Astrocyte (in vitro differentiated cells and primary cell): ENCODE measurements at regions not wholly inside any gene's neighbourhood (a gene's known extent, or its start where the extent isn't known, plus 50 kb on each side); places are given as distances from the start of the nearest gene placed in this dataset.

Source experiments
- DNase-seq: peaks from one replicate; pipeline ENCODE4 v3.0.0-alpha.2; 2010; ENCODE audit warnings: low read depth
- FAIRE-seq: peaks from 2 replicates; lab custom pipeline; 2011; peaks lifted over from hg19 to GRCh38; lab: Jason Lieb, UNC
- H2AFZ ChIP-seq: 2 replicates; pipeline ENCODE4 v1.6.0; 2012; ENCODE audit warnings: low read depth, low read length, inconsistent platforms
- H3K27ac ChIP-seq: 2 replicates; pipeline ENCODE4 v1.5.1; 2011; ENCODE audit warnings: low read depth, low read length, inconsistent platforms
- H3K27me3 ChIP-seq: 2 replicates; pipeline ENCODE4 v1.6.0; 2011; ENCODE audit warnings: low read length, inconsistent platforms; ENCODE audit not compliant: insufficient read depth
- H3K36me3 ChIP-seq: 2 replicates; pipeline ENCODE4 v1.5.1; 2011; ENCODE audit warnings: low read length, inconsistent platforms; ENCODE audit not compliant: insufficient read depth
- H3K4me1 ChIP-seq: 2 replicates; pipeline ENCODE4 v1.5.1; 2011; ENCODE audit warnings: low read length, inconsistent platforms; ENCODE audit not compliant: insufficient read depth
- H3K4me2 ChIP-seq: 2 replicates; pipeline ENCODE4 v1.6.0; 2012; ENCODE audit warnings: low read length, inconsistent platforms
- H3K4me3 ChIP-seq: 2 replicates; pipeline ENCODE4 v1.5.1; 2011; ENCODE audit warnings: low read depth, mild to moderate bottlenecking, low read length, inconsistent platforms; ENCODE audit not compliant: insufficient read depth
- H3K79me2 ChIP-seq: 2 replicates; pipeline ENCODE4 v1.6.0; 2012; ENCODE audit warnings: mild to moderate bottlenecking, low read length, inconsistent platforms; ENCODE audit not compliant: insufficient read depth
- H3K9ac ChIP-seq: 2 replicates; pipeline ENCODE4 v1.6.0; 2012; ENCODE audit warnings: mild to moderate bottlenecking, low read length, inconsistent platforms
- H3K9me3 ChIP-seq: 2 replicates; pipeline ENCODE4 v1.5.1; 2012; ENCODE audit warnings: low read depth, mild to moderate bottlenecking, low read length, inconsistent platforms; ENCODE audit not compliant: insufficient read depth
- H4K20me1 ChIP-seq: 2 replicates; pipeline ENCODE4 v1.6.0; 2012; ENCODE audit warnings: low read length, inconsistent platforms; ENCODE audit not compliant: insufficient read depth
- H3K27ac Mint-ChIP-seq: one replicate; pipeline ENCODE4 v1.8.0; 2021; ENCODE audit warnings: mild to moderate bottlenecking, mixed read lengths; ENCODE audit not compliant: unreplicated experiment
- H3K27me3 Mint-ChIP-seq: one replicate; pipeline ENCODE4 v1.8.0; 2021; ENCODE audit warnings: low read depth, mixed read lengths; ENCODE audit not compliant: unreplicated experiment
- H3K36me3 Mint-ChIP-seq: one replicate; pipeline ENCODE4 v1.8.0; 2021; ENCODE audit warnings: low read depth, mixed read lengths; ENCODE audit not compliant: unreplicated experiment
- H3K4me1 Mint-ChIP-seq: one replicate; pipeline ENCODE4 v1.8.0; 2021; ENCODE audit warnings: low read depth, mixed read lengths; ENCODE audit not compliant: unreplicated experiment
- H3K4me3 Mint-ChIP-seq: one replicate; pipeline ENCODE4 v1.8.0; 2021; ENCODE audit warnings: mild to moderate bottlenecking, moderate library complexity, mixed read lengths; ENCODE audit not compliant: unreplicated experiment
- H3K9me3 Mint-ChIP-seq: one replicate; pipeline ENCODE4 v1.8.0; 2021; ENCODE audit warnings: mild to moderate bottlenecking, mixed read lengths; ENCODE audit not compliant: unreplicated experiment
- EZH2 ChIP-seq: IDR thresholded peaks from 2 replicates; pipeline ENCODE4 v1.6.1; 2012; ENCODE audit warnings: mild to moderate bottlenecking, low read length, inconsistent platforms; ENCODE audit not compliant: insufficient read depth
- TF ChIP-seq, protein P1 (sequence below): IDR thresholded peaks from 2 replicates; pipeline ENCODE4 v1.5.1; 2011; ENCODE audit warnings: low read depth, mild to moderate bottlenecking, inconsistent platforms, low read length, moderate library complexity; ENCODE audit not compliant: insufficient read depth

DNA sequence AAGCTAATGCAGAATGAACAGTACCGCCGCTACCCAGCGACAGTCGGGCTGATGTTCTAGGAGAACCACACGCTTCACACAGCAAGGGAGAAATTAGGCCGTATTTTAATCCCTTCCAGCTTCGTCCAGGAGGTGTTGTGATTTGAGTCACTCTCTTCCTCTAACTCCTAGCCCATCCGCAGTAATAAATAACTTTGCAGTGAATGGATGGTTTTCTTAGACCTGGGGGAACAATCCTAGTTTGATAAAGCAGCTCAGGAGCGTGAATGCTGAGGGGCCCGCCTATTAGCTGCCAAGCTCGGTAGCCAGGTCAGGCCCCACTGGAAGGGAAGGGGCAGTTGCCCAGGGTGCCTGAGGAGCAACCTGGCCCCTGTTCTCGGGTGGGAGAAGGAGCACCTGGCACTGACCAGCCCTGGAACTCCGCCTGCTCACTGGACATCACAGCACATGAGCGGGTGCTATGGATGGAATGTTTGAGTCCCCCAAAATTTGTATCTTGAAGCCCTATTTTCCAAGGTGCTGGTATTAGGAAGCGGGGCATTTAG lies 146.0 kb upstream of the AFDN start:
- Histone ChIP-seq H3K9ac (no peak overlapping the region), H3K27me3 (peaks cover 26% of the 10 kb centered on the region), H3K4me3 (no peak overlapping the region), H4K20me1 (no peaks in the 10 kb centered on the region), H3K79me2 (no peaks in the 10 kb centered on the region), H3K9me3 (no peaks in the 10 kb centered on the region), H3K4me2 (no peak overlapping the region), H3K36me3 (no peaks in the 10 kb centered on the region), H3K27ac (no peak overlapping the region), H2AFZ (no peak overlapping the region), H3K4me1 (peaks cover 27% of the 10 kb centered on the region)
- no peak overlapping the region for H3K4me3 Mint-ChIP-seq
- FAIRE-seq (no peak), DNase-seq (no peak)
- H3K27me3 Mint-ChIP-seq = peaks cover 20% of the 10 kb centered on the region
- peaks cover 64% of the 10 kb centered on the region for H3K4me1 Mint-ChIP-seq
- no peaks in the 10 kb centered on the region for H3K36me3 Mint-ChIP-seq
- H3K27ac Mint-ChIP-seq = no peak overlapping the region
- no peak for TF ChIP-seq EZH2
- TF ChIP-seq, protein P1, sequence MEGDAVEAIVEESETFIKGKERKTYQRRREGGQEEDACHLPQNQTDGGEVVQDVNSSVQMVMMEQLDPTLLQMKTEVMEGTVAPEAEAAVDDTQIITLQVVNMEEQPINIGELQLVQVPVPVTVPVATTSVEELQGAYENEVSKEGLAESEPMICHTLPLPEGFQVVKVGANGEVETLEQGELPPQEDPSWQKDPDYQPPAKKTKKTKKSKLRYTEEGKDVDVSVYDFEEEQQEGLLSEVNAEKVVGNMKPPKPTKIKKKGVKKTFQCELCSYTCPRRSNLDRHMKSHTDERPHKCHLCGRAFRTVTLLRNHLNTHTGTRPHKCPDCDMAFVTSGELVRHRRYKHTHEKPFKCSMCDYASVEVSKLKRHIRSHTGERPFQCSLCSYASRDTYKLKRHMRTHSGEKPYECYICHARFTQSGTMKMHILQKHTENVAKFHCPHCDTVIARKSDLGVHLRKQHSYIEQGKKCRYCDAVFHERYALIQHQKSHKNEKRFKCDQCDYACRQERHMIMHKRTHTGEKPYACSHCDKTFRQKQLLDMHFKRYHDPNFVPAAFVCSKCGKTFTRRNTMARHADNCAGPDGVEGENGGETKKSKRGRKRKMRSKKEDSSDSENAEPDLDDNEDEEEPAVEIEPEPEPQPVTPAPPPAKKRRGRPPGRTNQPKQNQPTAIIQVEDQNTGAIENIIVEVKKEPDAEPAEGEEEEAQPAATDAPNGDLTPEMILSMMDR = no peak
- H3K9me3 Mint-ChIP-seq = no peaks in the 10 kb centered on the region

- Histone ChIP-seq H3K9ac (no peak overlapping the region), H3K4me1 (peaks cover 27% of the 10 kb centered on the region), H3K27ac (peak overlapping the region; percentile 73), H3K36me3 (no peaks in the 10 kb centered on the region), H2AFZ (no peak overlapping the region), H3K27me3 (peaks cover 21% of the 10 kb centered on the region), H3K4me3 (no peak overlapping the region), H4K20me1 (no peaks in the 10 kb centered on the region), H3K4me2 (peak overlapping the region; percentile 73), H3K9me3 (no peaks in the 10 kb centered on the region), H3K79me2 (no peaks in the 10 kb centered on the region)
- H3K4me3 Mint-ChIP-seq = no peak overlapping the region
- FAIRE-seq = no peak
- peaks cover 55% of the 10 kb centered on the region for H3K4me1 Mint-ChIP-seq
- DNase-seq = no peak
- H3K27ac Mint-ChIP-seq = no peak overlapping the region
- peaks cover 25% of the 10 kb centered on the region for H3K27me3 Mint-ChIP-seq
- H3K36me3 Mint-ChIP-seq = no peaks in the 10 kb centered on the region
- H3K9me3 Mint-ChIP-seq = no peaks in the 10 kb centered on the region
- TF ChIP-seq, protein P1 = no peak
- no peak for TF ChIP-seq EZH2
These were observed 144.6 kb upstream of the AFDN start for GRCh38 chr6:167682125-167682524.

- peak overlapping the region; percentile 28 for H2AFZ ChIP-seq
- no peaks in the 10 kb centered on the region for H3K36me3 ChIP-seq
- peak overlapping the region; percentile 36 for H3K9ac ChIP-seq
- peak overlapping the region; percentile 73 for H3K27ac ChIP-seq
- H3K4me2 ChIP-seq = peak overlapping the region; percentile 73
- H3K4me1 Mint-ChIP-seq = peaks cover 50% of the 10 kb centered on the region
- no peak for FAIRE-seq
- peaks cover 30% of the 10 kb centered on the region for H3K27me3 Mint-ChIP-seq
- H3K27ac Mint-ChIP-seq = peak overlapping the region; percentile 68
- H3K36me3 Mint-ChIP-seq = no peaks in the 10 kb centered on the region
- no peaks in the 10 kb centered on the region for H3K9me3 Mint-ChIP-seq
- H3K9me3 ChIP-seq = no peaks in the 10 kb centered on the region
- no peaks in the 10 kb centered on the region for H3K79me2 ChIP-seq
- no peak overlapping the region for H3K4me3 ChIP-seq
- H4K20me1 ChIP-seq = no peaks in the 10 kb centered on the region
- no peak overlapping the region for H3K4me3 Mint-ChIP-seq
- H3K27me3 ChIP-seq = peaks cover 17% of the 10 kb centered on the region
- peaks cover 27% of the 10 kb centered on the region for H3K4me1 ChIP-seq
- TF ChIP-seq EZH2 = no peak
- TF ChIP-seq, protein P1 = no peak
- DNase-seq = no peak
These were observed 144.1 kb upstream of the AFDN start for GRCh38 chr6:167682546-167683027.
